GM12878 (cell line): ENCODE measurements at regions not wholly inside any gene's neighbourhood (a gene's known extent, or its start where the extent isn't known, plus 50 kb on each side); places are given as distances from the start of the nearest gene placed in this dataset.

ENCODE experiments used
- CEBPB ChIP-seq, 2 experiments: fragments of 150-350 bp in 1 of 2; IDR thresholded peaks; 2 replicates each; pipeline ENCODE4 v1.6.1; 2012 to 2014; ENCODE audit warnings: low read depth in 2 of 2, low read length in 2 of 2, borderline replicate concordance in 1 of 2, inconsistent platforms in 1 of 2
- EP300 ChIP-seq, 2 experiments: fragments of 150-350 bp in 1 of 2; IDR thresholded peaks; 2 replicates each; pipeline ENCODE4 v1.6.1; 2011 to 2012; ENCODE audit warnings: low read depth in 2 of 2, low read length in 2 of 2, borderline replicate concordance in 1 of 2, improper control_type of control experiment in 1 of 2, inconsistent platforms in 1 of 2; ENCODE audit not compliant: control insufficient read depth in 1 of 2
- EZH2 ChIP-seq: IDR thresholded peaks from 2 replicates; pipeline ENCODE4 v1.6.1; 2012; ENCODE audit warnings: low read depth, mild to moderate bottlenecking, control low read depth, inconsistent platforms, low read length, borderline replicate concordance; ENCODE audit not compliant: control insufficient read depth
- GABPA ChIP-seq: IDR thresholded peaks from 2 replicates; pipeline ENCODE4 v1.6.1; 2014; ENCODE audit warnings: antibody characterized with exemption, low read depth, mild to moderate bottlenecking, inconsistent platforms
- POLR2A ChIP-seq: IDR thresholded peaks from 2 replicates; pipeline ENCODE4 v1.6.1; 2011; ENCODE audit warnings: low read depth, mild to moderate bottlenecking, low read length
- POLR2AphosphoS5 ChIP-seq: IDR thresholded peaks from 2 replicates; pipeline ENCODE4 v1.6.1; 2011; ENCODE audit warnings: mild to moderate bottlenecking, low read length, inconsistent platforms
- RAD21 ChIP-seq: IDR thresholded peaks from 2 replicates; pipeline ENCODE4 v1.6.1; 2011; ENCODE audit warnings: mild to moderate bottlenecking, low read depth, low read length, moderate library complexity; ENCODE audit not compliant: insufficient read depth
- TARDBP ChIP-seq: IDR thresholded peaks from 2 replicates; pipeline ENCODE4 v1.6.1; 2016; ENCODE audit warnings: borderline replicate concordance
- TF ChIP-seq, protein P1 (sequence below): fragments of 450-650 bp; IDR thresholded peaks from 2 replicates; pipeline ENCODE4 v1.6.1; 2017; ENCODE audit warnings: borderline replicate concordance
- TF ChIP-seq, protein P2 (sequence below): IDR thresholded peaks from 2 replicates; pipeline ENCODE4 v1.6.1; 2011; ENCODE audit warnings: borderline replicate concordance, low read depth, mild to moderate bottlenecking, moderate library complexity, mixed read lengths, low read length; ENCODE audit not compliant: insufficient read depth; ENCODE audit errors: extremely low read length
- TF ChIP-seq, protein P3 (sequence below), 3 experiments: IDR thresholded peaks in 2 of 3; conservative IDR thresholded peaks in 1 of 3; 2 replicates each; pipeline ENCODE4 v1.5.1; 2011; ENCODE audit warnings: low read depth in 3 of 3, low read length in 3 of 3, mild to moderate bottlenecking in 3 of 3, control low read depth in 2 of 3, moderate library complexity in 2 of 3, inconsistent platforms in 1 of 3, mixed read lengths in 1 of 3; ENCODE audit not compliant: control insufficient read depth in 2 of 3, insufficient read depth in 1 of 3; ENCODE audit errors: extremely low read depth in 1 of 3
- TF ChIP-seq, protein P4 (sequence below): IDR thresholded peaks from 2 replicates; pipeline ENCODE4 v1.6.1; 2012; ENCODE audit warnings: low read depth, low read length, improper control_type of control experiment

DNA sequence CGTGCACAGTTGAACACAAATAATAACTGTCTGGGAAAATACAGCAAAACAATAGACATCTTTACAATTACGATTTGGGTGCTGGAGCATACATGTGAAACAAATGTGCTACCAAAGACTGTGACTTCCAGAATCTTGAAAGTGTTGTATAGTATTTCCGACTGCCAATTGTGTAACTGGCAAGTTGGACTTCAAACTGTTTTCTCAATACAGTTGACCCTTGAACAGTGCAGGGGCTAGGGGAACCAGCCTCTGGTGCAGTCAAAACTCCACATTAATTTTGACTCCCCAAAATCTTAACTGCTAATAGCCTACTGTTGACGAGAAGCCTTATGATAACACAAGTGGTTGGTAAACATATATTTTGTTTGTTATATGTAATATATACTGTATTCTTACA, 904.2 kb downstream of the EPHA3 start:
- no peak for TF ChIP-seq RAD21
- TF ChIP-seq, protein P1, sequence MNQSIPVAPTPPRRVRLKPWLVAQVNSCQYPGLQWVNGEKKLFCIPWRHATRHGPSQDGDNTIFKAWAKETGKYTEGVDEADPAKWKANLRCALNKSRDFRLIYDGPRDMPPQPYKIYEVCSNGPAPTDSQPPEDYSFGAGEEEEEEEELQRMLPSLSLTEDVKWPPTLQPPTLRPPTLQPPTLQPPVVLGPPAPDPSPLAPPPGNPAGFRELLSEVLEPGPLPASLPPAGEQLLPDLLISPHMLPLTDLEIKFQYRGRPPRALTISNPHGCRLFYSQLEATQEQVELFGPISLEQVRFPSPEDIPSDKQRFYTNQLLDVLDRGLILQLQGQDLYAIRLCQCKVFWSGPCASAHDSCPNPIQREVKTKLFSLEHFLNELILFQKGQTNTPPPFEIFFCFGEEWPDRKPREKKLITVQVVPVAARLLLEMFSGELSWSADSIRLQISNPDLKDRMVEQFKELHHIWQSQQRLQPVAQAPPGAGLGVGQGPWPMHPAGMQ, result no peak
- no peak for TF ChIP-seq EP300 (IDR thresholded peaks at IDR 0.05; ENCODE audit: borderline replicate concordance in 1 of 2, control insufficient read depth in 1 of 2, low read depth in 2 of 2, low read length in 2 of 2)
- TF ChIP-seq, protein P2, sequence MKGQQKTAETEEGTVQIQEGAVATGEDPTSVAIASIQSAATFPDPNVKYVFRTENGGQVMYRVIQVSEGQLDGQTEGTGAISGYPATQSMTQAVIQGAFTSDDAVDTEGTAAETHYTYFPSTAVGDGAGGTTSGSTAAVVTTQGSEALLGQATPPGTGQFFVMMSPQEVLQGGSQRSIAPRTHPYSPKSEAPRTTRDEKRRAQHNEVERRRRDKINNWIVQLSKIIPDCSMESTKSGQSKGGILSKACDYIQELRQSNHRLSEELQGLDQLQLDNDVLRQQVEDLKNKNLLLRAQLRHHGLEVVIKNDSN, result no peak
- no peak for TF ChIP-seq POLR2AphosphoS5
- TF ChIP-seq GABPA, result no peak
- TF ChIP-seq, protein P3, sequence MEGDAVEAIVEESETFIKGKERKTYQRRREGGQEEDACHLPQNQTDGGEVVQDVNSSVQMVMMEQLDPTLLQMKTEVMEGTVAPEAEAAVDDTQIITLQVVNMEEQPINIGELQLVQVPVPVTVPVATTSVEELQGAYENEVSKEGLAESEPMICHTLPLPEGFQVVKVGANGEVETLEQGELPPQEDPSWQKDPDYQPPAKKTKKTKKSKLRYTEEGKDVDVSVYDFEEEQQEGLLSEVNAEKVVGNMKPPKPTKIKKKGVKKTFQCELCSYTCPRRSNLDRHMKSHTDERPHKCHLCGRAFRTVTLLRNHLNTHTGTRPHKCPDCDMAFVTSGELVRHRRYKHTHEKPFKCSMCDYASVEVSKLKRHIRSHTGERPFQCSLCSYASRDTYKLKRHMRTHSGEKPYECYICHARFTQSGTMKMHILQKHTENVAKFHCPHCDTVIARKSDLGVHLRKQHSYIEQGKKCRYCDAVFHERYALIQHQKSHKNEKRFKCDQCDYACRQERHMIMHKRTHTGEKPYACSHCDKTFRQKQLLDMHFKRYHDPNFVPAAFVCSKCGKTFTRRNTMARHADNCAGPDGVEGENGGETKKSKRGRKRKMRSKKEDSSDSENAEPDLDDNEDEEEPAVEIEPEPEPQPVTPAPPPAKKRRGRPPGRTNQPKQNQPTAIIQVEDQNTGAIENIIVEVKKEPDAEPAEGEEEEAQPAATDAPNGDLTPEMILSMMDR (IDR thresholded peaks at IDR 0.05 in 2 of 3, conservative IDR thresholded peaks at IDR 0.05 in 1 of 3; ENCODE audit: control insufficient read depth in 2 of 3, extremely low read depth in 1 of 3, insufficient read depth in 1 of 3, low read depth in 3 of 3, low read length in 3 of 3), result no peak
- no peak for TF ChIP-seq CEBPB (IDR thresholded peaks at IDR 0.05; ENCODE audit: borderline replicate concordance in 1 of 2, low read depth in 2 of 2, low read length in 2 of 2)
- no peak for TF ChIP-seq EZH2
- TF ChIP-seq, protein P4, sequence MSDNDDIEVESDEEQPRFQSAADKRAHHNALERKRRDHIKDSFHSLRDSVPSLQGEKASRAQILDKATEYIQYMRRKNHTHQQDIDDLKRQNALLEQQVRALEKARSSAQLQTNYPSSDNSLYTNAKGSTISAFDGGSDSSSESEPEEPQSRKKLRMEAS, result no peak
- no peak for TF ChIP-seq POLR2A
- no peak for TF ChIP-seq TARDBP
